ENCODE measurements at regions not wholly inside any gene's neighbourhood (a gene's known extent, or its start where the extent isn't known, plus 50 kb on each side); places are given as distances from the start of the nearest gene placed in this dataset.

DNA sequence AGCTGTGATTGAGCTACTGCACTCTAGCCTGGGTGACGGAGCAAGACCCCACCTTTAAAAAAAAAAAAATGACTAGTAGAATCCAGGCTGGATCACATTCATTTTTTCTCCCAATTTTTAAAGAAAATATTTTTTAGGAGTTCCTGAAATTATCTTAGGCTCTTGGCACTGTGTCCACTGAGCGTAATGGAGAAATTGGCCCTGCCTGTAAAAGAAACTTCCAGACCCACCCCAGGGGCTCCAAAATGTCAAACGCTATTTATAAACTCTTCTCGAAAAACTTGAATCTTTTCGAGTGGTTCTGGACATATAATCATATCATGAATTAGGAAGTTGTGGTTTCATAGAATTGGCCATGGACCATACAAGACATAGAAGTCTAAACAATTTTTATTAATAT lies 300.2 kb upstream of the RGMA start:
- no peak for DNase-seq (ENCODE audit: low spot score)
- no peak for ATAC-seq (ENCODE audit: insufficient number of reproducible peaks, low FRiP score, low read depth)
- Histone ChIP-seq H3K4me1 (ENCODE audit: control insufficient read depth in 1 of 2, low read depth in 2 of 2) (no peaks in the 10 kb centered on the region), H3K36me3 (no peaks in the 10 kb centered on the region), H3K4me3 (no peak overlapping the region), H3K27me3 (replicated peaks; ENCODE audit: insufficient read depth) (no peaks in the 10 kb centered on the region), H3K9me3 (no peaks in the 10 kb centered on the region), H3K27ac (no peak overlapping the region)
- TF ChIP-seq, protein P1, sequence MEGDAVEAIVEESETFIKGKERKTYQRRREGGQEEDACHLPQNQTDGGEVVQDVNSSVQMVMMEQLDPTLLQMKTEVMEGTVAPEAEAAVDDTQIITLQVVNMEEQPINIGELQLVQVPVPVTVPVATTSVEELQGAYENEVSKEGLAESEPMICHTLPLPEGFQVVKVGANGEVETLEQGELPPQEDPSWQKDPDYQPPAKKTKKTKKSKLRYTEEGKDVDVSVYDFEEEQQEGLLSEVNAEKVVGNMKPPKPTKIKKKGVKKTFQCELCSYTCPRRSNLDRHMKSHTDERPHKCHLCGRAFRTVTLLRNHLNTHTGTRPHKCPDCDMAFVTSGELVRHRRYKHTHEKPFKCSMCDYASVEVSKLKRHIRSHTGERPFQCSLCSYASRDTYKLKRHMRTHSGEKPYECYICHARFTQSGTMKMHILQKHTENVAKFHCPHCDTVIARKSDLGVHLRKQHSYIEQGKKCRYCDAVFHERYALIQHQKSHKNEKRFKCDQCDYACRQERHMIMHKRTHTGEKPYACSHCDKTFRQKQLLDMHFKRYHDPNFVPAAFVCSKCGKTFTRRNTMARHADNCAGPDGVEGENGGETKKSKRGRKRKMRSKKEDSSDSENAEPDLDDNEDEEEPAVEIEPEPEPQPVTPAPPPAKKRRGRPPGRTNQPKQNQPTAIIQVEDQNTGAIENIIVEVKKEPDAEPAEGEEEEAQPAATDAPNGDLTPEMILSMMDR (IDR thresholded peaks at IDR 0.05): no peak

DNA sequence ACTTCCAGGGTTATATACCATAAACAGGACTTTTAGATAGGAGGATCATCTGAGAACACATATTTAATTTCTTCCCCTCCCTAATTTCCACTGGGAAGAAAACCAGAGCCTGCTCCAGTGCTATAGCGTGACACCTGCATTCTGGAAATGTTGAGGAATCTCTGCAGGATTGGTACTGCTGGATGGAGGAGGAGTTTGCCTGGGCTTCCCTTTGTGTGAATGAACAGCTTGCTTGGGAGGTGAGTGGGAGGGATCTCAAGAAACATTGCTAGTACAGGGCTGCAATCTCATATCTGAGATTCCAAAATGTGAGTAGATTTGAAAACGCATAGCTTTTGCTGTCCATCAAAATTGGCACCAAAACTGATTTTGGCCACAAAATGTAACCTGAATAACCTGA lies 295.9 kb upstream of the RGMA start:
- H3K27me3 ChIP-seq (replicated peaks; ENCODE audit: insufficient read depth): no peaks in the 10 kb centered on the region
- no peaks in the 10 kb centered on the region for H3K36me3 ChIP-seq
- H3K9me3 ChIP-seq: no peaks in the 10 kb centered on the region
- H3K4me1 ChIP-seq (ENCODE audit: control insufficient read depth in 1 of 2, low read depth in 2 of 2): no peaks in the 10 kb centered on the region
- TF ChIP-seq, protein P1 (IDR thresholded peaks at IDR 0.05): no peak
- DNase-seq (ENCODE audit: low spot score) (no peak), ATAC-seq (ENCODE audit: insufficient number of reproducible peaks, low FRiP score, low read depth) (no peak)
- no peak overlapping the region for H3K4me3 ChIP-seq
- H3K27ac ChIP-seq: no peak overlapping the region

GRCh38 chr15:93382200-93382820 lies 293.3 kb upstream of the RGMA start:
- Histone ChIP-seq H3K9me3 (no peaks in the 10 kb centered on the region), H3K27me3 (replicated peaks; ENCODE audit: insufficient read depth) (no peaks in the 10 kb centered on the region), H3K4me1 (ENCODE audit: control insufficient read depth in 1 of 2, low read depth in 2 of 2) (no peaks in the 10 kb centered on the region), H3K27ac (no peak overlapping the region), H3K36me3 (no peaks in the 10 kb centered on the region), H3K4me3 (no peak overlapping the region)
- no peak for DNase-seq (ENCODE audit: low spot score)
- ATAC-seq (ENCODE audit: insufficient number of reproducible peaks, low FRiP score, low read depth): no peak
- TF ChIP-seq, protein P1 (IDR thresholded peaks at IDR 0.05): no peak

GRCh38 chr15:93378558-93378957 lies 289.5 kb upstream of the RGMA start:
- Histone ChIP-seq H3K4me3 (no peak overlapping the region), H3K4me1 (ENCODE audit: control insufficient read depth in 1 of 2, low read depth in 2 of 2) (no peaks in the 10 kb centered on the region), H3K9me3 (no peaks in the 10 kb centered on the region), H3K27ac (no peak overlapping the region), H3K36me3 (no peaks in the 10 kb centered on the region), H3K27me3 (replicated peaks; ENCODE audit: insufficient read depth) (no peaks in the 10 kb centered on the region)
- TF ChIP-seq, protein P1 (IDR thresholded peaks at IDR 0.05): no peak
- no peak for ATAC-seq (ENCODE audit: insufficient number of reproducible peaks, low FRiP score, low read depth)
- DNase-seq (ENCODE audit: low spot score): no peak

- Histone ChIP-seq H3K9me3 (no peaks in the 10 kb centered on the region), H3K27me3 (replicated peaks; ENCODE audit: insufficient read depth) (no peaks in the 10 kb centered on the region), H3K4me1 (ENCODE audit: control insufficient read depth in 1 of 2, low read depth in 2 of 2) (no peaks in the 10 kb centered on the region), H3K4me3 (no peak overlapping the region), H3K36me3 (no peaks in the 10 kb centered on the region), H3K27ac (no peak overlapping the region)
- DNase-seq (ENCODE audit: low spot score) (no peak), ATAC-seq (ENCODE audit: insufficient number of reproducible peaks, low FRiP score, low read depth) (no peak)
- TF ChIP-seq, protein P1 (IDR thresholded peaks at IDR 0.05): no peak
Measured at GRCh38 chr15:93372865-93373223, 283.8 kb upstream of the RGMA start.
